ENCODE measurements at regions not wholly inside any gene's neighbourhood (a gene's known extent, or its start where the extent isn't known, plus 50 kb on each side); places are given as distances from the start of the nearest gene placed in this dataset.

- TF ChIP-seq, protein P1, sequence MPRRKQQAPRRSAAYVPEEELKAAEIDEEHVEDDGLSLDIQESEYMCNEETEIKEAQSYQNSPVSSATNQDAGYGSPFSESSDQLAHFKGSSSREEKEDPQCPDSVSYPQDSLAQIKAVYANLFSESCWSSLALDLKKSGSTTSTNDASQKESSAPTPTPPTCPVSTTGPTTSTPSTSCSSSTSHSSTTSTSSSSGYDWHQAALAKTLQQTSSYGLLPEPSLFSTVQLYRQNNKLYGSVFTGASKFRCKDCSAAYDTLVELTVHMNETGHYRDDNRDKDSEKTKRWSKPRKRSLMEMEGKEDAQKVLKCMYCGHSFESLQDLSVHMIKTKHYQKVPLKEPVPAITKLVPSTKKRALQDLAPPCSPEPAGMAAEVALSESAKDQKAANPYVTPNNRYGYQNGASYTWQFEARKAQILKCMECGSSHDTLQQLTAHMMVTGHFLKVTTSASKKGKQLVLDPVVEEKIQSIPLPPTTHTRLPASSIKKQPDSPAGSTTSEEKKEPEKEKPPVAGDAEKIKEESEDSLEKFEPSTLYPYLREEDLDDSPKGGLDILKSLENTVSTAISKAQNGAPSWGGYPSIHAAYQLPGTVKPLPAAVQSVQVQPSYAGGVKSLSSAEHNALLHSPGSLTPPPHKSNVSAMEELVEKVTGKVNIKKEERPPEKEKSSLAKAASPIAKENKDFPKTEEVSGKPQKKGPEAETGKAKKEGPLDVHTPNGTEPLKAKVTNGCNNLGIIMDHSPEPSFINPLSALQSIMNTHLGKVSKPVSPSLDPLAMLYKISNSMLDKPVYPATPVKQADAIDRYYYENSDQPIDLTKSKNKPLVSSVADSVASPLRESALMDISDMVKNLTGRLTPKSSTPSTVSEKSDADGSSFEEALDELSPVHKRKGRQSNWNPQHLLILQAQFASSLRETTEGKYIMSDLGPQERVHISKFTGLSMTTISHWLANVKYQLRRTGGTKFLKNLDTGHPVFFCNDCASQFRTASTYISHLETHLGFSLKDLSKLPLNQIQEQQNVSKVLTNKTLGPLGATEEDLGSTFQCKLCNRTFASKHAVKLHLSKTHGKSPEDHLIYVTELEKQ (tag by site-specific recombination; IDR thresholded peaks at IDR 0.05; ENCODE audit: borderline replicate concordance), result no peak
- TF ChIP-seq GLI4 (tag by site-specific recombination; IDR thresholded peaks at IDR 0.05), result no peak
These were observed 207.6 kb upstream of the NR3C2 start (continued) for GRCh38 chr4:148649652-148650331.

- no peak overlapping the region for H3K4me3 ChIP-seq (ENCODE audit: low read depth, low read length)
- ChIA-PET POLR2A (no interaction called here), CTCF (no interaction called here)
- no peaks in the 10 kb centered on the region for H3K36me3 ChIP-seq (ENCODE audit: control insufficient read depth in 2 of 2, insufficient read depth in 1 of 2, low read length in 2 of 2)
- no peaks in the 10 kb centered on the region for H3K9me3 ChIP-seq (ENCODE audit: control insufficient read depth, insufficient read depth, low read depth, low read length)
- TF ChIP-seq ZNF10 (tag by site-specific recombination; IDR thresholded peaks at IDR 0.05) (no peak), ZNF223 (tag by site-specific recombination; IDR thresholded peaks at IDR 0.05) (no peak), ZNF610 (tag by site-specific recombination; IDR thresholded peaks at IDR 0.05; ENCODE audit: borderline replicate concordance) (no peak), ZNF654 (tag by site-specific recombination; IDR thresholded peaks at IDR 0.05; ENCODE audit: low read depth) (no peak), ZNF133 (tag by site-specific recombination; IDR thresholded peaks at IDR 0.05) (no peak), ZNF274 (IDR thresholded peaks at IDR 0.05; ENCODE audit: low read length) (no peak), ZNF274 (tag by site-specific recombination; IDR thresholded peaks at IDR 0.05; ENCODE audit: borderline replicate concordance) (no peak), ZNF2 (tag by site-specific recombination; IDR thresholded peaks at IDR 0.05) (no peak)
- no peaks in the 10 kb centered on the region for H3K4me1 ChIP-seq (ENCODE audit: control insufficient read depth, insufficient read depth, low read length)
- H3K27ac ChIP-seq (ENCODE audit: extremely low read depth, low read depth, low read length), result no peak overlapping the region
These were observed 201.6 kb upstream of the NR3C2 start for GRCh38 chr4:148643851-148644250.

- ChIA-PET POLR2A (no interaction called here), CTCF (no interaction called here)
- no peaks in the 10 kb centered on the region for H3K36me3 ChIP-seq (ENCODE audit: control insufficient read depth in 2 of 2, insufficient read depth in 1 of 2, low read length in 2 of 2)
These were observed 200.7 kb upstream of the NR3C2 start for GRCh38 chr4:148642907-148643306.

More at GRCh38 chr4:148642907-148643306, 200.7 kb upstream of the NR3C2 start:
- H3K4me3 ChIP-seq (ENCODE audit: low read depth, low read length), result no peak overlapping the region
- TF ChIP-seq ZXDB (tag by site-specific recombination; IDR thresholded peaks at IDR 0.05) (no peak), ZNF274 (IDR thresholded peaks at IDR 0.05; ENCODE audit: low read length) (no peak), ZNF274 (tag by site-specific recombination; IDR thresholded peaks at IDR 0.05; ENCODE audit: borderline replicate concordance) (no peak), ZNF248 (tag by site-specific recombination; IDR thresholded peaks at IDR 0.05) (no peak), KLF10 (tag by site-specific recombination; IDR thresholded peaks at IDR 0.05) (no peak), ZNF239 (tag by site-specific recombination; IDR thresholded peaks at IDR 0.05) (no peak), ZNF391 (tag by site-specific recombination; IDR thresholded peaks at IDR 0.05; ENCODE audit: borderline replicate concordance, low read depth) (no peak), ZBTB17 (tag by site-specific recombination; IDR thresholded peaks at IDR 0.05) (no peak), ZNF394 (tag by site-specific recombination; IDR thresholded peaks at IDR 0.05; ENCODE audit: borderline replicate concordance) (no peak), ZNF585B (tag by site-specific recombination; IDR thresholded peaks at IDR 0.05) (no peak), ZNF658 (tag by site-specific recombination; IDR thresholded peaks at IDR 0.05) (no peak), ZNF830 (tag by site-specific recombination; IDR thresholded peaks at IDR 0.05; ENCODE audit: low read depth) (no peak), ZNF416 (tag by site-specific recombination; IDR thresholded peaks at IDR 0.05) (no peak), ZNF292 (tag by site-specific recombination; IDR thresholded peaks at IDR 0.05; ENCODE audit: borderline replicate concordance, low read depth) (no peak), ZNF48 (tag by site-specific recombination; IDR thresholded peaks at IDR 0.05) (no peak)
- TF ChIP-seq, protein P2, sequence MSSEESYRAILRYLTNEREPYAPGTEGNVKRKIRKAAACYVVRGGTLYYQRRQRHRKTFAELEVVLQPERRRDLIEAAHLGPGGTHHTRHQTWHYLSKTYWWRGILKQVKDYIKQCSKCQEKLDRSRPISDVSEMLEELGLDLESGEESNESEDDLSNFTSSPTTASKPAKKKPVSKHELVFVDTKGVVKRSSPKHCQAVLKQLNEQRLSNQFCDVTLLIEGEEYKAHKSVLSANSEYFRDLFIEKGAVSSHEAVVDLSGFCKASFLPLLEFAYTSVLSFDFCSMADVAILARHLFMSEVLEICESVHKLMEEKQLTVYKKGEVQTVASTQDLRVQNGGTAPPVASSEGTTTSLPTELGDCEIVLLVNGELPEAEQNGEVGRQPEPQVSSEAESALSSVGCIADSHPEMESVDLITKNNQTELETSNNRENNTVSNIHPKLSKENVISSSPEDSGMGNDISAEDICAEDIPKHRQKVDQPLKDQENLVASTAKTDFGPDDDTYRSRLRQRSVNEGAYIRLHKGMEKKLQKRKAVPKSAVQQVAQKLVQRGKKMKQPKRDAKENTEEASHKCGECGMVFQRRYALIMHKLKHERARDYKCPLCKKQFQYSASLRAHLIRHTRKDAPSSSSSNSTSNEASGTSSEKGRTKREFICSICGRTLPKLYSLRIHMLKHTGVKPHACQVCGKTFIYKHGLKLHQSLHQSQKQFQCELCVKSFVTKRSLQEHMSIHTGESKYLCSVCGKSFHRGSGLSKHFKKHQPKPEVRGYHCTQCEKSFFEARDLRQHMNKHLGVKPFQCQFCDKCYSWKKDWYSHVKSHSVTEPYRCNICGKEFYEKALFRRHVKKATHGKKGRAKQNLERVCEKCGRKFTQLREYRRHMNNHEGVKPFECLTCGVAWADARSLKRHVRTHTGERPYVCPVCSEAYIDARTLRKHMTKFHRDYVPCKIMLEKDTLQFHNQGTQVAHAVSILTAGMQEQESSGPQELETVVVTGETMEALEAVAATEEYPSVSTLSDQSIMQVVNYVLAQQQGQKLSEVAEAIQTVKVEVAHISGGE (tag by site-specific recombination; conservative IDR thresholded peaks at IDR 0.05; ENCODE audit: low read depth), result no peak
- TF ChIP-seq, protein P3, sequence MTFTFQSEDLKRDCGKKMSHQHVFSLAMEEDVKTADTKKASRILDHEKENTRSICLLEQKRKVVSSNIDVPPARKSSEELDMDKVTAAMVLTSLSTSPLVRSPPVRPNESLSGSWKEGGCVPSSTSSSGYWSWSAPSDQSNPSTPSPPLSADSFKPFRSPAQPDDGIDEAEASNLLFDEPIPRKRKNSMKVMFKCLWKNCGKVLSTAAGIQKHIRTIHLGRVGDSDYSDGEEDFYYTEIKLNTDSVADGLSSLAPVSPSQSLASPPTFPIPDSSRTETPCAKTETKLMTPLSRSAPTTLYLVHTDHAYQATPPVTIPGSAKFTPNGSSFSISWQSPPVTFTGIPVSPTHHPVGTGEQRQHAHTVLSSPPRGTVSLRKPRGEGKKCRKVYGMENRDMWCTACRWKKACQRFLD (tag by site-specific recombination; IDR thresholded peaks at IDR 0.05), result no peak
- H3K9me3 ChIP-seq (ENCODE audit: control insufficient read depth, insufficient read depth, low read depth, low read length), result no peaks in the 10 kb centered on the region
- H3K4me1 ChIP-seq (ENCODE audit: control insufficient read depth, insufficient read depth, low read length), result no peaks in the 10 kb centered on the region
- no peak overlapping the region for H3K27ac ChIP-seq (ENCODE audit: extremely low read depth, low read depth, low read length)
